GM21526 (cell line): ENCODE measurements at regions not wholly inside any gene's neighbourhood (a gene's known extent, or its start where the extent isn't known, plus 50 kb on each side); places are given as distances from the start of the nearest gene placed in this dataset.
"Not testable (repeated sequence)": the region's sequence is repeated elsewhere in the genome, so short reads cannot be mapped to it uniquely, and the experiment has no call there.

Experiments
- ATAC-seq: cut with Tn5 transposase; IDR thresholded peaks from one replicate; pipeline ENCODE4 v1.9.1; 2021; ENCODE audit warnings: moderate library complexity; ENCODE audit not compliant: unreplicated experiment, low FRiP score

- no peak for ATAC-seq
These were observed 110.3 kb downstream of the SINHCAF start for GRCh38 chr12:31215518-31216232.

DNA sequence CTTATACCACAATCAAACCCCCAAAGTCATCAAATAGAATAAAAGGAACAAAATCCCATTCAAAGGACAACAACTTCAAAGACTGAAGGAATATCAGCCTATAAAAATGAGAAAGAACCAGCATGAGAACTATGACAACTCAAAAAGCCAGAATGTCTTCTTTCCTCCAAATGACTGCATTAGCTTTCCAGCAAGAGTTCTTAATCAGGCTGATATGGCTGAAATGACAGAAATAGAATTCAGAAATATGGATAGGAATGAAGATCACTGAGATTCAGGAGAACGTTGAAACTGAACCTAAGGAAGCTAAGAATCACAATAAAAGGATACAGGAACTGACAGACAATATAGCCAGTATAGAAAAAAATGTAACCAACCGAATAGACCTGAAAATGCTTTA lies 109.5 kb downstream of the SINHCAF start:
- ATAC-seq: no peak

DNA sequence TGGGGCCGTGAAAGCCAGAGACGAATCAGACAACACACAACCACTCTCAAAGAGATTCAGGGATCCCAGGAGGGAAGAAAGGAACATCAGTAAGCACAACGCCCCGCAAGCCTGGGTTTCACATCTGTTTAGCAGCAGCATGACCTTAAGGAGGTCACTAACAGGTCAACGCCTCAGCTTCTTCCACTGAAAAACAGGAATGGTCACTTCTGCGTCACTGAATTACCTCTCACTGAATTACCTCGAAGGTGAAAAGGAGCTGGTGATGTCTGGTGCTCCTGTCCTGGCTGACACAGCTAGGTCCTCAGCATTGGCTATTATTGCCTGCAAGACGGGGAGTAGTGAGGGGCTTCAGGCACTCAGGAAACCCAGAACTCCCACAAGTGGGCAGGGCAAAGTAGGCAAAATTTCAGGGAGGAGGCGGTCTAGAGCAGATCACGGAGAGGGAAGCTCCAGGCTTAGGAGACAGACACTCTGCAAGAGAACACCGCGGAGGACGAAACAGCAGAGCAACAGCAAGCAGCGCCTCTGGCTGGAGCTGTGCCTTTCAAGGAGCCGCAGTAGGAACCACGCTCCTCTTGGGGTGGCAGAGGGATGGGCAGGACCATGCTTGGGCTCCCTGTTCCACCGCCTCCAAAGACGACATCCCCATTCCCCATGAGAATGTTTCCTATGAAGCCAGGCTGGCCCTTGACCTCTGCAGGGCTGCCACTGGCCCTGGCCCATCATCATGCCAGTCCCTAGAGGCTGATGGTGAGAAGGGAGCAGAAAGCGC lies 108.4 kb downstream of the SINHCAF start:
- ATAC-seq: no peak

DNA sequence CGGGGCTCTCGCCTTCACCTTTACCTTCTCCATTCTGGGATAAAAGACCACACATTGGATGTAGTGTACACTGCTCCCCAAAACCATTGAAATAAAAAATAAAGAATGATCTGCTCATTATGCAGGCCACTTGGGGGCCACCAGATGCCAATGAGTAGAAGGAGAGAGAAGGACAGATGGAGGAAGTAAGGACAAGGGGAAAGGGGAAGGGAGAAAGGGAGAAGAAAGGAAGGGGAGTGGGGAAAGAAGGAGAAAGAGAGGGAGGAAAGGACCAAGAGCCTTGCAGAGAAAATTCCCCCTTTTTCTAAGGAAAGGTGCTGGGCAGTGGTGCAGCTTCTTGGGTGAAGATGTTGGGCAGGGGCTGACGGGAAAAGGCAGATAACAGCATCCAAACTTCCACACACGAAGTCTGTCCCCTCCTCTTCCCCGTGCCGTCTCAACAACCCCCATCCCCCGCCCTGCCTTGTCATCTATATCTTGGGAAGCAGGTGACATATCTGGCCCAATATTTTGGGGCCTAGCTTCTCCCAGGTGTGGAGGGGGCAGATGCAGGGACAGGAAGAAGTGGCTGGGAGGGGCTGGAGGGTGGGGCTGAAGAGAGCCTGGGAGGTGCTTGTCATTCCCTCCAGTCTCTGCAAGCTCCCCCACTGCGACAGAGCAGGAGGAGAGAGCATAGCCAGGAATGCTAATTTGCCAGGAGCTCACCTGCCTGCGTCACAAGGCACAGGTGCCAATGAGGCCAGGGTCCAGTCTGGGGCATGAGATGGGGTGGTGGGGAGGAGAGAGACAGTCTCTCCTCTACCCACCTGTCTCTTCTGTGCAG lies 107.5 kb downstream of the SINHCAF start:
- no peak for ATAC-seq

DNA sequence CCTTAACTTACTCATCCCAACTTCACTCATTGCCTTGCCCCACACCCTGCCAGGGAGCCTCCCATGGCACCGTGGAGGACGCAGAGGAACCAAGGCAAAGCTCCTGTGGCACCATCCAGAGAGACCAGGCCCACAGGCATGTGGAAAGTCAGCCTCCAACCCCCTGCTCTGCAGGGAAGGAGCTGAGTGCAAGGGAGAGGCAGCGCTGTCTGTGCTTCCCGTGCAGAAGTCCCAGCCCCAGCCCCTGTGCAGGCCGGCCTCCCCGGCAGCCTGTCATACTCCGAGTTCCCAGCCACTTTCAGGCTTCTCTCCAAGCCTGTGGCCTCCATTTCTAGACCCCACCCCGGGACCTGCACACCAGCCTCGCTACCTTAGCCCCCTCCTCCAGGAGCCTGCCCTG lies 106.4 kb downstream of the SINHCAF start:
- ATAC-seq: no peak

GRCh38 chr12:31220061-31220460 lies 105.9 kb downstream of the SINHCAF start:
- no peak for ATAC-seq

GRCh38 chr12:31220633-31221550 lies 105.1 kb downstream of the SINHCAF start:
- no peak for ATAC-seq

- ATAC-seq: no peak
These were observed 104.4 kb downstream of the SINHCAF start for GRCh38 chr12:31221551-31221945.

DNA sequence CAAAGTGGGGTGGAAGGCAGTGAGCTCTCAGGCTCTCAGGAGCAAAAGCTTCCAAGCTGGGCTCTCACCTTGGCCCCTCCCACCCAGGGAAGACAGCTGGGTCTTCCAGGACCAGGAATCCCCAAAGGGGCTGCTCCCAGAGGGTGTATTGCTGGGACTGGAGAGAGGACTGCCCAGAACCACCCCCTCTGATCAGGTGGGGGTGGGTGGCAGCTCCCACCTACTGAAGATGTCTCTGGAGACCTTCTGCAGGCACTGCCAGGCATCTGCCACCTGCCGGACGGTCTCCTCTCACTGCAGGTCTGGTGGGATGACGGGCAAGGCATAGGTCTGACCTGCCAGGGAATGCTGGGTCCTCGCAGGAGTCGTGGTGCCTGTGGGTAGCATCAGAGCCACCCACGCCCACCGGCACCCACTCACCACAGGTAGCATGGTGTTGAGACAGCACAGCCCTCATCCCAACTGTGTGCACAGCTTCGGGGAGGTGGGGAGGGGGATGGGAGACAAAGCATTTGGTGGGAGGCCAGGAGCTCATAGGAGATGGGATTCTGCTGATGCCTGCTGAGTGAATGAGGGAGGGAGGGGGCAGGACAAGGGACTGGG lies 103.2 kb downstream of the SINHCAF start:
- no peak for ATAC-seq

DNA sequence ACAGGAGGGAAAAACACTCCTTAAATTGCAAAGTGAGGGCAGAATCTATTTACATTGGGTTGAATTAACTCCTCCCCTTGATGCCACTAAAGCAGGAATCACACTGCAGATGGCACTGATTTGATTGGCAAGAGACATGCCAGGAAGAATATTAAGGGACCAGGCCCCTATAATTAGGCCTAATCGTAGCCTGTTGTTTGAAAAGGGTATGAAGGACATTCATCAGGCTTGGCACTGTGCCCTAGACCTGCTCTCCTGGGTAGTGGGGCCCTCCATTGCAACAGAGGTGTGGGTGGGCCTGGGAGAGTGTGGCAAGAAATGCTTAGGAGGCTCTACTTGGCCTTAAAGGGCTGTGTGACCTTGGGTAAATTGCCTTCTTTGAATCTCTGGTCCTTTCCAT lies 102.3 kb downstream of the SINHCAF start:
- not testable (repeated sequence) for ATAC-seq

DNA sequence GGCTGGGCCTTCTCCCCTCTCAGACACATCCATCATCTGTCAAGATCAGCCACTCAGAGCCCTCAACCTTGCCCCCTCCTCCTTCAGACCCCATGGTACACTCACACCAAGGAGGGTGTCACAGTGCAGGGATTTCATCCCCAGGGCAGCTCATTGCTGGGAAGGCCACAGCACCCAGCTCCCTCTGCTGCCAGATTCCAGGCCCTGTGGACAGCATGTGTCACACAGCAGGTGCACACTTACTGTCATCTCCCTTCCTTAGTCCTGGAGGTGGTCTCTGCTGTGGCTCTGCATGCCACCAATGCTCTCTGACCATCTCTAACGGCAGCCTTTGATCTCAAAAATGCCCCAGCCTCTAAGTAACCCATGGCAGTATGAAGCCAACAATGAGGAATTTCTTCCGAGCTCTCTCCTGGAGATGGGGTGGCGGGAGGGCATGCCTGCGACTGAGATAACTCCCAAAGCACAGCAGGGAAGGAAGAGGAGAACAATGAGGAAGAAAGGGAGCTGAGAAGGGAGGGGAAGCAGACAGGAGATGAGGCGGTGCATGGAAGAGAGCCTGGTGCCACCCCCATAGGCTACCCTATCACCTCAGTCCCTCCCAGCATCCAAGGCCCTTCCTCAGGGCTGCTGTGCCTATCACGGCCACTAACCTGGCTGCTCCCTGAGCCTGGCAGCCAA lies 101.0 kb downstream of the SINHCAF start:
- ATAC-seq: no peak

DNA sequence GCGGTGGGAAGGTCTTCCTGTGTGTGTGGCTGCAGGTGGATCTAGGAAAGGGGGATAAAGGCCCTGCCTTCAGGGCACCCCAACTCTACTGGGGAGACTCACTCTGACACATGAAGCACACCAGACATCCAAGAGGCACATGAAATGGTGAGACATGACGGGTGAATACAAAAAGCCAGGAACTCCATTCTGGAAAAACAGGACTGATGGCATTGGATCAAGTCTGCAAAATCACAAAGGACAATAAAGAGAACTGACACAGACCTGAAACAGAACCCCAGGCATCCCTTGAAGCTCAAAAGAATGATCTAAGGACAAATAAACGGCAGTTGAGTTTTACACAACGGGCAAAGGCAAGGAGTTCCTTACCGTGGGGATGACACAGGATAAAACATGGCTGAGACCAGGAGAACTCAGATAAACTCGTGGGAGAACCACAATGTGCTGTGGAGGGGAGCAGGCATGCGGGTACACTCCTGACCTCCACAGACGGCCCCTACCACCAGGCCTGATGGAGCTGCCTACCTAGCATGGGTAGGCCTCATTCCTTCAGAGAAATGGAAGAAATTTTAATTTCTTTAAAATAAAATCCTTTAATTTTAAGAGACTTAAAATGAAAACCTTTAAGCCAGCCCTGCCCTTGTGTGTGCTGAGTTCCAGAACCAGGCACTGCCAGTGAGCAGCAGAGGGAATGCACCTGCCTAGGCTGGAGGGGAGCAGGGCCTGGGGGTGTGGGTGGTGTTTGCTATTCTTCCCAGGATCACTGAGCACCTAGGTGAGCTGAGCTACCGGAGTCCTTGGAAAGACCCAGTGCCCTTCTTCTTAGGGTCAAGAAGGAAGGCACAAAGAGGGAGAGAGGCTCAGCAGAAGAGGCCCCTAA lies 100.1 kb downstream of the SINHCAF start:
- no peak for ATAC-seq

DNA sequence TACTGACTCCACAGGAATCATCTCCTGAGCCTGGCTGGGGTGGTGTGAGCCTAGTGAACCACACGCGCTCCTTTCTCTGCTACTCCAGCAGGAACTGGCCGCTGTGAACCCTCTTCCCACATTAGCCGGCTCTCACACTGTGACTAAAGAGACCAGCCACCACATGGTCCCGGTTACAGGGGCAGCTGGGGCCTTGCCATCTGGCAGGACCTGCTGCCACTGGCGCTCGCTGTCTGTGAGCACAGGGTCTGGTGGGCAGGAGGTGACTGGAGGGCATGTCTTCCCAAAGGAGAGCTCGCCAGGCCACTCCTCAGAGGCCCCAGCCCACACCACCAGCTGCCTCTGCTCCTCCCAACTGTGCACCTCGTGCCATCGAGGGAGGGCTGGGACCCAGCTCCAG lies 99.3 kb downstream of the SINHCAF start:
- no peak for ATAC-seq

DNA sequence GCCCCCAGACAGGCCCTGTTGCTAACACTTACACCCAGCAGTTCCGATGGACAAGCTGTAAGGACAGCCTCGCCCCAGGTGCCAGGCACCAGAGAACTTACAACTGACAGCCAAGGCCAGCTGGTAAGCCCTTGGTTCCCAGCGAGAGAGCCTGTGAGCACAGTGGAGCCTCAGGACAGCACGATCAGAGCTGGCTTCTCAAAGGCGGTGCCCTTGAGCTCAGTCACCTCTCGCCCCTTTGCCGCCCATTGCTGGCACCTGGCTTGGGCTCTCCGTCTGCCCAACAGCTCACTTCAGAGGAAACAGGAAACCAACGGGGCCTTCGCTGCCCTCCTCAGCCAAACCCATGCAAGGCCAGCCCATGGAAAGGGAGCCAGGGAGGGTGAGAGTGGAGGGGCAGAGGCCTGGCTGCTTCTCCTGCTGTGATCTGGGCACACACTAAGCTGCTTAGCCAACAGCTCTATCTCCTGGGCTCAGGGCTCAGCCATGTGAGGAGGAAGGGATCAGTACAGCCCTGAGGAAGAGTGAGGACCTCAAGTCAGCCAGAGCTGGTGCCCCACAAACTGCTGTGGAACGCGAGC lies 98.5 kb downstream of the SINHCAF start:
- ATAC-seq: no peak

GRCh38 chr12:31228811-31229792 lies 96.8 kb downstream of the SINHCAF start:
- ATAC-seq: no peak

GRCh38 chr12:31230004-31230403 lies 95.9 kb downstream of the SINHCAF start:
- no peak for ATAC-seq
